IPS-18c (cell line): ENCODE measurements at regions not wholly inside any gene's neighbourhood (a gene's known extent, or its start where the extent isn't known, plus 50 kb on each side); places are given as distances from the start of the nearest gene placed in this dataset.

Source experiments
- H3K4me3 ChIP-seq: 2 replicates; pipeline ENCODE4 v1.7.0; 2013; ENCODE audit warnings: low read depth, mild to moderate bottlenecking, low read length, moderate library complexity; ENCODE audit not compliant: insufficient read depth
- H3K9me3 ChIP-seq: one replicate; pipeline ENCODE4 v1.6.1; 2013; ENCODE audit warnings: mild to moderate bottlenecking, low read length, moderate library complexity; ENCODE audit not compliant: control insufficient read depth, insufficient read depth

DNA sequence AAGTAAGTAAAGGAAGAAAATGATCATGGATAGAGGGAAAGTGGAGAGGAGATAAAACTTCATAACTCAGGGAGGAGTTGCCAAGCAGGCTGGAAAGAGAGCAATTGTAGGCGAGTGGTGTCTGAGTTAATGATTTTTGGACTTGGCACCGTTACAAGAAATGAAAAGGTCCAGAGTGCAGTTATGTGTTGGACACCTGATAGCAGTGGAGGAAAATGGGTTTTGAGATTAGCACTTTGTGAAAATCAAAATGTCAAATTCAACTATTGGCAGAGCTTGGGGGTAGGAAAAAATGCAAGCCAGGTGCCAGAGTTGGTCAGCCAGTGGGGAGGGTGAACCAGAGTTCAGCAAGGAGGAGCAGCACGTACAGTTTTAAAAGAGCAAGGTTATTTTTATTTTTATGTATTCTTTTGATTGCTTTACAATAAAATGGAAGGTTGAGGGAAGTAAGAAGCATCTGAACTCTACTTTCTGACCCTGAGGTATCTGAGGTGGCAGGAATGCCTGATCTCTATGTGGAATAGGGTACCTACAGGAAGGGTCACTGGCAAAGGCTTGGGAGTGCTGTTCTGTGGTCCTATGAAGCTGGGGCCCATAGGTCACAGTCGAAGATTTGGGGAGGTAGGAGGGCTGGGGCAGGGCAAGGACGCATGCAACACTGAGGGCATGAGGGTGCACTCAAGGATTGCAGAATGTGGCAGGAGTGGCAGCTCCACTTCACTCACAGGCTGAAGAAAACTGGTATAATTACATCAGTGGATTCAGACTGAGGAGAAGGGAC is 127.5 kb downstream of the CD8B2 start:
- Histone ChIP-seq H3K9me3 (no peaks in the 10 kb centered on the region), H3K4me3 (no peak overlapping the region)

DNA sequence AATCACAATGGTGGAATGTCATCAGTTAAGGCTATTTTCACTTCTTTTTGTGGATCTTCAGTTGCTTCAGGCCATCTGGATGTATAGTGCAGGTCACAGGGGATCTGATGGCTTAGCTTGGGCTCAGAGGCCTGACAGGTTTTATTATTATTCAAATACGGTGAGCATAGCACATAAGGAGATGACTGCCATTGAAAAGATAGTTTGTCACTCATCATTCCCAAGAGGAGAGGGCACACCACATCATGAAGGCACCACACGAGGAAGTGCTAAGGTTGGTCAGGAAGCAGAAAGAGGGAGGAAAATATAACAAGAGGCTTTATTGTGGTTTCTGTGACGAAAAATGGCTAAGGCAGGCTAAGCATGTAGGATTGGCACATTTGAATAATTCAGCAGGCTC is 131.4 kb downstream of the CD8B2 start:
- no peak overlapping the region for H3K4me3 ChIP-seq
- peaks cover 2% of the 10 kb centered on the region for H3K9me3 ChIP-seq

DNA sequence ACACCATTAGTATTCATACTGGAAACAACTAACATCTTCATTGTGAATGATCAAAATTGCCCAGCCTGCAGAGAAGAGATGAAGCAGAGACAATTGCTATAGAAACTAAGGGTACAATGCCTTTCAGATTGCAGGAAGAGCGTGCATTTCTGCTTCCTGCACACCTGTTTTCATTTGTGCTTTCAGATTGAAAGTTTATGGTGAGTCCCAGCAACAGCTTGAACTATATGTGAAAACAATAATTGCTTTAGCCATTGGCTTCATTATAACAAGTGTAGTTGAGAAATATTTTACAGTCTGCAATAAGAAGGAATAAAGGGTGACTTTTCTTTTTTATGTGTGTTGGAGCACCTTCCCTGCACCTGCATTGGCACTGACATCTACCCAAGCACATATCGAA is 136.3 kb downstream of the CD8B2 start:
- Histone ChIP-seq H3K4me3 (no peak overlapping the region), H3K9me3 (peaks cover 4% of the 10 kb centered on the region)

DNA sequence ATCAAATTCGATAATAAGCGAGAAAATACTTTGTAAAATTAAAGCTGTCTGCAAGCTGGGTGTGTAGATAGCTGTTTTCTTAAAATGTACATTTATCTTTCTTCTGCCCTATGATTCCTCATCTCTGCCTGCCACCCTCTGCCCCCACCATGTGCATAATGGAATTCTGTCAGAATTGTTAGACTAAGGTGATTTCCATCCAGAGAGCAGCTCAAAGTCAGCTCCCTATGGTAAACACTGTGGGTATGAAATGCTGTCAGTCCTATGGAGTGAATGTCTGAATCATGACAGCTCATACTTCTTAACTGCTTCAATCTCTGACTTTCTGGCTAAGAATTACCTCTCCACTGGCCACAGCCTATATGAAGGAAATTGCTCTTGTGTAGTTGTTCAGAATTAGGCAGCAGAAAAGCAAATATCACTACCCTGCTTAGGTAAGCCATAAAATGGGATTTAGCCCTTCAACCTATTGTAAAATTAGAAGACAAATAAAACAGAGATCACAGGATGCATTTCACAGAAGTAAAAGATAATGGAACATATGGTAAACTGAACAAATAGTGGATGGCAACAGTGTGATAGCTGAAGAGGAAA is 137.7 kb downstream of the CD8B2 start:
- H3K4me3 ChIP-seq: no peak overlapping the region
- peaks cover 4% of the 10 kb centered on the region for H3K9me3 ChIP-seq

DNA sequence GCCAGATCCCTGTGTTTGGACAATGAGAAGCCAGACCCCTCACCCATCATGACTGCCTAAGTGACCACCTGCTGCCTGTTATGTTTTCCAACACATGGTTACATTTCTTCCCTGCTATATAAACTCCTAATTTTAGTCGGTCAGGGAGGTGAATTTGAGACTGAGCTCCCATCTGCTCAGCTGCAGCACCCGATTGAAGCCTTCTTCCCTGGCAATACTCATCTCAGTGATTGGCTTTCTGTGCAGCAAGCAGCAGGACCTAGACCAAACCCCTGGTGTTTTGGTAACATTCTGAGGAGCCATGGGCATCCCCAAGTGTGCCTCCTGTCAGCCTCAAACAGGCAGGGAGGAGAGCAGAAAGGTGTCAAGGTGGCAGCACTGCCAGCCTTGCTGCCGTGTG is 141.2 kb downstream of the CD8B2 start:
- H3K4me3 ChIP-seq: no peak overlapping the region
- H3K9me3 ChIP-seq: peaks cover 2% of the 10 kb centered on the region

DNA sequence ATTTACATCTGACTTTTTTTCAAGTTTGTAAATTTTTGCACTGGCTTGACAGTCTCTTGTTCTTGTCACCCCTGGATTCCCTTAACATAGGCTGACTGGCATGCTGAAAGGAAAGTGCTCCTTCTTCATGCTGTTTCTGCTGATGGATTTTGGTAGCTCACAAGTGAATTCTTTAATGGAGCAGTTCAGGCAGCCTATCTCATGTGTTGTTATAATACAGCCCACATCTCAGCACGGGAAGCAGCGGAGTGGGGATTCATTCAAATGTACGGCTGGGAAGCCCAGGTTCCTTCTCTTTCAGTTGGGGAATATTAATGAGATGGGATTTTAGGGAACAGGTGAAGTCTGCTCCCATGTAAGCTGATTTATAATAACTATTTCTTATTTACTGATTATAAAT is 142.8 kb downstream of the CD8B2 start:
- H3K9me3 ChIP-seq: no peaks in the 10 kb centered on the region
- no peak overlapping the region for H3K4me3 ChIP-seq

DNA sequence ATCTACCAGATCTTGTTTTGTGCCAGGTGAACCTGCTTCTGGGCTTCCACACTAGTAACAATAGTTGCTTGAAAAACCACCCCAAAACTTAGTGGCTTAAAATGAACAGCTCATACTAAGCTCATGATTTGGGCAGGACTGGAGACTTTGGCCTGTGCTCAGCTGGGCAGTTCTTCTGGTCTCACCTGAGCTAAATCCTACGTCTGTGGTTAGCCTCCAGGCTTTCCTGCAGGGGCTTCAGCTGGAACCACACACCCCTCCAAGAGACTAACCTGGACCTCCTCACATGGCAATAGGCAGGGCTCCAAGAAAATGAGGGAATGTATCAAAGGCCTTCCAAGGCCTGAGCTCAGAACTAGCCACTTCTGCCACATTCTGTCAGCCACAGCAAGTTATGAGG is 144.1 kb downstream of the CD8B2 start:
- Histone ChIP-seq H3K4me3 (no peak overlapping the region), H3K9me3 (no peaks in the 10 kb centered on the region)

DNA sequence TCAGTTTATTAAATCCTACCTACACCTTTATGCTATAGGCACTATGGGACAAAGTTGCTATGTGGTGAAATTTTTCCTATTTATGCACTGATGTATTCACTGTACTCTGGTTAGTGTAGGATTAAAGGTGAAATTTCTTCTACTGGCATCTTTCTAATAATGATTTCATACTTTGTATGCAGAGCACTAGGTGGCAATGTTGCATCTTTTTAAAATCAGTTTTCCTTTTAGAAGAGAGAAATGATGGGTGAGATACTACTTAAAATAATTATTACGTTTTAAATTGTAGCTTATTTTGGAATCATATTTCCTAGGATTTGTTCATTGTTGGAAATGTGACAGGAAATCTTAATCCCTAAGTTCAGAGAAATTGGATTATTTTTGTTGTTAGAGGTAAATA is 150.9 kb downstream of the CD8B2 start:
- Histone ChIP-seq H3K4me3 (no peak overlapping the region), H3K9me3 (no peaks in the 10 kb centered on the region)

DNA sequence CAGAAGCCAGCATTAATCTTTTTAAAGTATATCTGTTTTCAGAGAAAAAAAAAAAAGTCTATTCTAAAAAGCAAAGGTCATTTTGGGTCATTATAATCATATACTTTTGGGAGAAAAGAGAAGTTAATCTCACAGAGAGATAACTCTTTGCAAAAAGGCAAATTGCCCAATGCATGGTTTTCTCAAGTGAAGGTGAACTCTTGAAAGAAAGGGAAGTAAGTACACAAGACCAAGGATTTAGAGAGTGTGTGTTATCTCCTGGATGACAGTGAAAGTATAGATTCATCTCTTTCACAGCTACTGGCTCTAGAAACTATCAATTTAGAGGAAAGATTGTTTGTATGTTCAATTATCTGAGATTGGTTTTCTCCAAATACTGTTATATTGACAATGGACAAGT is 151.4 kb downstream of the CD8B2 start:
- Histone ChIP-seq H3K9me3 (no peaks in the 10 kb centered on the region), H3K4me3 (no peak overlapping the region)

DNA sequence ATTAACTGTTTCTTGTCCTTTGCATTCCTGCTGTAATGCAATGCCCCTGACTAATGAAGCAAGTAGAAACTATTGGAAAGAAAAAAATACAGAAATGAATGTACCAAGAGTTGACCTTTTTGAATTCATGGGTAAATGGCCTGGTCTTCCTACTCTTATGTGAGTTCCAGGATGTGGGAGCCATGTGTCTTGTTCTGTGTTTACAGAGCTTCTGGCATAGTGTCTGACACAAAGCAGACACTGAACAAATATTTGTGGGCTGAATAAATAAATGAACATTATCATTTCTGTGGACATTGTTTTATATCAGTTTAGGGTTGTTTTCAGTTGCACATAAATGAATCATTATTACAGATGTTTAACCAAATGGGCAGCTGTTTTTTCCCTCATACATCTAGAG is 155.5 kb downstream of the CD8B2 start:
- Histone ChIP-seq H3K9me3 (no peaks in the 10 kb centered on the region), H3K4me3 (no peak overlapping the region)

DNA sequence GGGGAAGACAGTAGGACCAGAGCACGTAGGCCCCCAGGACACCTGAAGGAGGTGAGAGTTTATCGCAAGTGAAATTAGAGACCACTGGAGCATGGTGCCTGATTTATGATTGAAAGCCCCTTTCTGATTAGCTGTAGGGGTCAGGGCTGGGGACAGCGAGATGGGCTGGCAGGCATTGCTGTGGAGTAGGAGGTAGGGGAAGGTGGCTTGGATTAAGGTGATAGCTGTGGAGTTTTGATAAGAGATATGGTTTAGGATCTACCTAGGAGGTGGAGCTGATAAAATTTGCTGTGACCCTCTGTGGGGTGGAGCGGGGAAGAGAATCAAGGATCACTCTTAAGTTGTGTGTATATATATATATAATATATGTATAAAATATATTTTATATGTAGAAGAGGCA is 157.5 kb downstream of the CD8B2 start:
- Histone ChIP-seq H3K4me3 (no peak overlapping the region), H3K9me3 (no peaks in the 10 kb centered on the region)

DNA sequence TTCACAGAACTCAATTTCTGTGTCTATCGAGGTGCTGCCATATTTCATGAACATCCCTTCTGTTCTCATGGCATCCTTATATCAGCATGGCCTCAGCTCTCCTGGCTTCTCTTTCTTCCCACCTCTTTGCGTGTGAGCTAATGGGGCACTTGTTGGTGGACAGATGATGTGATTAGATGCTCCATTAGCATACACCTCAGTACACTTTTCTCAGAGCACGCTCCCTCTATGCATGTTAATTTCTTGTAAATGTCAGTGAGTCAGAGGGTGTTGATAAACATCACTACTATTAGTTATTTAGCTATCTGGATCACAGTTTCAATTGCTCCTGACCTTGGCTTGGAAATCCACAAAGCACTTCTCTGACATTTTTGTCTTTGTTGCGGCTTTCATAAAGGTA is 159.4 kb downstream of the CD8B2 start:
- Histone ChIP-seq H3K9me3 (no peaks in the 10 kb centered on the region), H3K4me3 (no peak overlapping the region)

DNA sequence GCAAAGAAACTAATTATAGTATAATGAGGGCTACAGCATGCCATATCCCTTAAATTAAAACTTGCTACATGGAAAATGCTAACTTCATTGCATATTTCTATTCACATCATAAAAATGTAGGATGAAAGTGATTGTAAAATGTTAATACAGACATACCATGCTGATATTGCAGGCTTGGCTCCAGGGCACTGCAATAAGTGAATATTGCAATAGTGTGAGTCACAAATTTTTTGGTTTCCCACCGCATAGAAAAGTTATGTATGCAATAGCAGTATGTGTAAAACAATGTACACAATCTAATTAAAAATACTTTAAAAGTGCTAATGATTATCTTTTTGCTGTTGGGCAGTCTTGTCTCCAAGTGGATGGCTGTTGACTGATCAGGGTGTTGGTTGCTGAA is 162.1 kb downstream of the CD8B2 start:
- Histone ChIP-seq H3K9me3 (no peaks in the 10 kb centered on the region), H3K4me3 (no peak overlapping the region)

DNA sequence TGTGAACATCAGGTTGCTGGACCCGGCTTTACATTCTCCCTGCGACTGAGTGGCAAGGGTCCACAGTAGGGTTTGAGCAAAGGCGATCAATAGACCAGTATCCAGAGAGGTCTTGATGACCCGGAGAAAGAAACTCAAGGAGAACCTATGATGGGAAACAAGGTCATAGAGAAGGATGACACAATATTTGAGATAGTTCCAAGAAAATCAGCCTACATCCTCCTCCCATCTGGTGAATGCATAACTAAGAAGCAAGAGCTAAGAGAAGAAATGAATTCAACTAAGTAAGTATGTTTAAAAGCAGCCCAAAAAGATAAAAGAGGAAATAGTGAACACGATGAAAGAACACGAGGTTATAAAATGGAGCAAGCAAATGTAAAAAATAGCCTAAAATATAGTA is 166.3 kb downstream of the CD8B2 start:
- Histone ChIP-seq H3K9me3 (no peaks in the 10 kb centered on the region), H3K4me3 (no peak overlapping the region)

DNA sequence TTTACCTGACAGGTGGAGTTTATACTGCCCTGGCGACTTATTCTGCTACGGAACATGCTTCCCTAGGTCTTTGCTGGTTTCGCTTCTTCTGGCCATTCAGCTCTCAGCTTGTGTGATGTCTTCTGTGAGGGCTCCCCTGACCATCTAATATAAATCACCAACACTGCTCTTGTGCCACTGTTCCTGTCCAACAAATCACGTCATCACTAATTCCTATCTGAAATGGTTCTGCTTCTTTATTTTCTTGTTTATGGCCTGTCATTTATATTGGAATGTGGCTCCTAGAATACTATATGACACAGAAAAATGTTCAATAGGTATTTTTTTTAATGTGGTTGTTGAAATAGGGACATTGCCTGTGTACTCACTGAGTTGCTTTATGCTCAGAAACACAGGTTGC is 171.5 kb downstream of the CD8B2 start:
- Histone ChIP-seq H3K4me3 (no peak overlapping the region), H3K9me3 (peaks cover 1% of the 10 kb centered on the region)

DNA sequence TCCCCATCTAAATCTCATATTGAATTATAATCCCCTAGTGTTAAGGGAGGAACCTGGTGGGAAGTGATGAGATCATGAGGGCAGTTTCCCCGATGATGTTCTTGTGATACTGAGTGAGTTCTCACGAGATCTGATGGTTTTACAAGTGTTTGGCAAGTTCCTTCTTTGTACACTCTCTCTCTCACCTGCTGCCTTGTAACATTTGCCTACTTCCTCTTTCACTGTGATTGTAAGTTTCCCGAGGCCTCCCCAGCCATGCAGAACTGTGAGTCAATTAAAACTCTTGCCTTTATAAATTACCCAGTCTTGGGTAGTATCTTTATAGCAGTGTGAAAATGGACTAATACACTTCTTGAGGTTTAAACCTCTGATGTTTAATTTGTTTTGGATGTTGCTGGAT is 177.5 kb downstream of the CD8B2 start:
- Histone ChIP-seq H3K4me3 (no peak overlapping the region), H3K9me3 (peaks cover 6% of the 10 kb centered on the region)

DNA sequence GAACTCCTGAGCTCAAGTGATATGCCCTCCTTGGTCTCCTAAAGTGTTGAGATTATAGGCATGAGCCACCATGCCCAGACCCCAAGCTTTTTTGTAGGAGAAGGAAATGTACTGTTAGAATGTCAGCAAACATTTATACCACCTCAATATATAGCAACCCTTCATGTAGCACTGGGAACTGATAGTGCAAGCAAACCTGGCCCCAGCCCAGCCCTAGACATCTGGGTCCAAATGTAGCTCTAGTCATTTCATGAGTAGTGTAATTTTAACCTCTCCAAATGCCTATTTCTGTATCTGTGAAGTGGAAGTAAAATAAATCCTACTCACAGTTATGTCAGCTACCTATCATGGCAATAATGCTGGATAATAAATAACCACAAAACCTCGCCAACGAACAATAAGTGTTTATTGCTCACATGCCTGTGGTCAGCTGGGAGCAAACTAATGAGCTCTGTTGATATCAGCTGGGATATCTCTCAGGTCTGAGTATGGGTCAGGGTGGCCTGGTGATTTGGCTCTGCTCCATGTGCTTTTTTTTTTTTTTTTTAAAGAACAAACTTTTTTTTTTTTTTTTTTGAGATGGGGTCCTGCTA is 180.4 kb downstream of the CD8B2 start:
- H3K9me3 ChIP-seq: peaks cover 6% of the 10 kb centered on the region
- H3K4me3 ChIP-seq: no peak overlapping the region

DNA sequence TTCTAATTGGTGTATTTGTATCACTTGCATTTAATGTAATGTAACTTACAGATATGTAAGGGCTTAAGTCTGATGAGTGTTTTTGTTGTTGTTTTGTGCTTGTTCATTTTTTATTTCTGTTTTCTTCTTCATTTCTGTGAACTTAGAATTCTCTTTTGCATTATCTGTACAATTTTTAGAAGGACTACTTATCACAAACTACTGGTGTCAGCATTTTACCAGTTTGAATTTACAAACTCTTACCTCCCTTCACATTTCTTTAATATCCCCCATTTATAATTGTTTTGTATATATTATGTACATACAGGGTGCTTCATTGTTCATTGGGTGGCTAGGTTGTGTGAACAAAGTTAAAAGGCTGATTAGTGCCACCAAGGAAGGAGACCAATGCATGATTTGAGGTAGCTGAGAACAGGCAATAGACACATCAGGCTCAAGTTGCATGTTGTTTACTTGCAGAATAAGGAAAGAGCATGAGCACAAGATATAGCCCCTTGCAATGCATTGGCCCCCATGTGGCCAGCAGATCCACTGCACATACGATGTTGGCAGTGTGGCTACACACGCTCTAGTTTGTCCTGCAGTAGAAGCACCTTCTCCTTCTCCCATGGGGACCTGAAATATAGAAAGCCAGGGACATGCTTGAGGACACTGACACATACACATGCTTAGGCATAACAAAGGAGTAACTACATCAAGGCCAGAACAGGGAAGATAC is 198.2 kb downstream of the CD8B2 start:
- Histone ChIP-seq H3K9me3 (peaks cover 2% of the 10 kb centered on the region), H3K4me3 (no peak overlapping the region)
